GM18502 (cell line): ENCODE measurements at regions not wholly inside any gene's neighbourhood (a gene's known extent, or its start where the extent isn't known, plus 50 kb on each side); places are given as distances from the start of the nearest gene placed in this dataset.
"Not testable (repeated sequence)": the region's sequence is repeated elsewhere in the genome, so short reads cannot be mapped to it uniquely, and the experiment has no call there.

Source experiments
- ATAC-seq: cut with Tn5 transposase; IDR thresholded peaks from one replicate; pipeline ENCODE4 v1.9.1; 2021; ENCODE audit warnings: mild to moderate bottlenecking; ENCODE audit not compliant: unreplicated experiment, poor library complexity

DNA sequence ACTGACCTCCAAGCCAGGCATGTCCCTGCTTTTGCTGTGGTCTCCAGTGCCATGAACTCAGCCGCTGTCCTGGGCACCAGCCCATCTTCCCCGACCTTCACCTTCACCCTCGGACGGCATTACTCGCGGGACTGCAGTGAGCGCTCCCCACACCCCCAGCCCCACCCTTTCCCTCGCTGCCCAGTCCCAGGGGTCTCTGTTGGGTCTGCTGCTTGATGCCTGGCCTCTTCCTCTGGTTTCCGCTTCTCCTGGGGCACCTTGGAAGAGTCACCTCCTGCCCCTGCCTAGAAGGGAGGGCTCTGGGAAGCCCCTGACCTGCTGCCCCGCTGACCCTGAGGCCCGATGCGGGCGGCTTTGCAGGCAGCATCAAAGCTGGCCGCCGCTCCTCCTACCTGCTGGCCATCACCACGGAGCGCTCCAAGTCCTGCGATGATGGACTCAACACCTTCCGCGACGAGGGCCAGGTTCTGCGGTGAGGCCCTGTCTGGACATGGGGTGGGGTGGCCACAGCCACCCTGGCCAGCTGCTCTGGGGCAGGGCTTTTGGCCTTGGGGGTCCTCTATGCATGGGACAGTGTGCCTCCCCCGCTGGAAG is 102.3 kb downstream of the ZNF267 start:
- not testable (repeated sequence) for ATAC-seq

DNA sequence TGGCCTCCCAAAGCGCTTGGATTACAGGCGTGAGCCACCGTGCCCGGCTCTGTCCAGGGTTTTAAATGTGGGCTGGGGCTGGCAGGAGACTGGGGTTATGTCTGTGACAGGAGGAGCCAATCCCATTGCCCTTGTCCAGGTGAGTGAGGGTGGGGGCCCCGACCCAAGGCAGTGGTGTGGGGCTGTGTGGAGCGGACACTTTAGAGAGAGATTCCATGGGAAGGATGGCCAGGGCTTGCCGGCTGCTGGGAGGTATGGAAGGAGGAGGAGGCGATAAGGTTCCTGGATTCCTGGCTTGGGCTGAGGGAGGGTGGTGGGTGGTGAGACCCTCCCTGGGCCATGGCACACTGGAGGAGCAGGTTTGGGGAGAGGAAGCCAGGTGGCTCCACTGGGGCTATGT is 104.9 kb downstream of the ZNF267 start:
- not testable (repeated sequence) for ATAC-seq

DNA sequence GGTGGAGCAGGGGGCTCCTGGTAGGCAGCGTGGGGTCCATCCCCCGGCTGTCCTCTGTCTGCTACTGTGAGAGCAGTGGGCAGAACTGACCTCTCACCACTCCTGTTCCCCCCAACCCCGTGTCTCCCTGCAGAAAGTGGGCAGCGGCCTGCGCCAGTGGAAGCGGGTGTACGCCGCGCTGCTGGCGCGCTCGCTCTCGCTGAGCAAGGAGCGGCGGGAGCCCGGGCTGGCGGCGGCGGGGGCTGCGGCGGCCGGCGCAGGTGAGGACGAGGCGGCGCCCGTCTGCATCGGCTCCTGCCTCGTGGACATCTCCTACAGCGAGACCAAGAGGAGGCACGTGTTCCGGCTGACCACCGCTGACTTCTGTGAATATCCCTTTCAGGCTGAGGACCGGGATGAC is 108.1 kb downstream of the ZNF267 start:
- ATAC-seq, result not testable (repeated sequence)

DNA sequence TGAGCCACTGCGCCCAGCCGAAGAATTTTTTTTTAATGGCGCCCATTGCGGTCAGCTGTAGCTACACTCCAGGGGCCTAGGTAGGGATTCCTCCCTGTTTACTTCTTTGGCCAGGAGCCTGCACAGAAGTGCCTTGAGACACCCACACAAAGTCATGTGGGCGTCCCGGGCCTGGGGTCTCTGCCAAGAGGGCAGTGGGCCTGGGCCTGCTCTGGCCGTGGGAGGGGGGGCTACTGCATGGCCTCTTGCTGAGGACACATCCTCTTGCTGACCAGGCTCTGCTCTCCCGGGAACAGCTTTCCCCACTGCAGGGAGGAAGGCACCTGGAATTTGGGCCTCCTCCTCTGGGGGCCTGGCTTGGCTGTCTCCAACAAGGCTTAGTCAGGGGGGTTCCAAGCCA is 109.4 kb downstream of the ZNF267 start:
- not testable (repeated sequence) for ATAC-seq

DNA sequence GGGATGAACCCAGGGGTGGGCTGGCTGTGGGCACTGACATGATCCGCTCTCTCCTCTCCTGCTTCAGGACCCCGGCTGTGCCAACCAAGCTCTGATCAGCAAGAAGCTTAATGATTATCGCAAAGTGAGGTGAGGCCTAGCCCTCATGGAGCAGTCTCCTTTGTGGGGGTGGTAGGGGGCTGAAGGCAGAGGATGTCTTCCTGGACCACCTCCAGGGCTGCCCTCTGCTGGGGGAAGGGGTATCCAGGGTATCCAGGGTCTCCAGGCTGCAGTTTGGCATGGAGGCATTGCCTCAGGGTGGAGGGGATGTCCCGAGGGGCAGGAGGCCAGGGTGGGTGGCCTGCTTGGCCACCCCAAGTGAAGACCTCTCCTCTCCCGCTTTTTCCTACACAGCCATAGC is 110.1 kb downstream of the ZNF267 start:
- not testable (repeated sequence) for ATAC-seq

DNA sequence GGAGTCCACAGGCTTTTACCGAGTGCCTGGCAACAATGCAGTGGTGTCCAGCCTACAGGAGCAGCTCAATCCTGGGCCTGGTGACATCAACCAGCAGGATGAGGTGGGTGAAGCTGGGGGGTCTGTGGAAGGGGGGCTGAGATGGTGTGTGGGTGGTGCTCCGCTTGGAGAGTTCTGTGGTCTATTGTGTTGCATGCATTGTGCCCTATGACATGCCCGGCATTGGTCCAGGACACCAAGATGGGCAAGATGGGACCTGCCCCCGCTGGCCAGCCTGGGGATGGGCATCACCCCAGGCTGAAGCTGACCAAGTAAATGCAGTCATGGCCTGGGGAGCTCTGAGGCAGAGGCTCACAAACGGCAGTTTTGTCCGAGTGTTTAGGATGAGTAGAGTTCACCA is 113.3 kb downstream of the ZNF267 start:
- not testable (repeated sequence) for ATAC-seq

DNA sequence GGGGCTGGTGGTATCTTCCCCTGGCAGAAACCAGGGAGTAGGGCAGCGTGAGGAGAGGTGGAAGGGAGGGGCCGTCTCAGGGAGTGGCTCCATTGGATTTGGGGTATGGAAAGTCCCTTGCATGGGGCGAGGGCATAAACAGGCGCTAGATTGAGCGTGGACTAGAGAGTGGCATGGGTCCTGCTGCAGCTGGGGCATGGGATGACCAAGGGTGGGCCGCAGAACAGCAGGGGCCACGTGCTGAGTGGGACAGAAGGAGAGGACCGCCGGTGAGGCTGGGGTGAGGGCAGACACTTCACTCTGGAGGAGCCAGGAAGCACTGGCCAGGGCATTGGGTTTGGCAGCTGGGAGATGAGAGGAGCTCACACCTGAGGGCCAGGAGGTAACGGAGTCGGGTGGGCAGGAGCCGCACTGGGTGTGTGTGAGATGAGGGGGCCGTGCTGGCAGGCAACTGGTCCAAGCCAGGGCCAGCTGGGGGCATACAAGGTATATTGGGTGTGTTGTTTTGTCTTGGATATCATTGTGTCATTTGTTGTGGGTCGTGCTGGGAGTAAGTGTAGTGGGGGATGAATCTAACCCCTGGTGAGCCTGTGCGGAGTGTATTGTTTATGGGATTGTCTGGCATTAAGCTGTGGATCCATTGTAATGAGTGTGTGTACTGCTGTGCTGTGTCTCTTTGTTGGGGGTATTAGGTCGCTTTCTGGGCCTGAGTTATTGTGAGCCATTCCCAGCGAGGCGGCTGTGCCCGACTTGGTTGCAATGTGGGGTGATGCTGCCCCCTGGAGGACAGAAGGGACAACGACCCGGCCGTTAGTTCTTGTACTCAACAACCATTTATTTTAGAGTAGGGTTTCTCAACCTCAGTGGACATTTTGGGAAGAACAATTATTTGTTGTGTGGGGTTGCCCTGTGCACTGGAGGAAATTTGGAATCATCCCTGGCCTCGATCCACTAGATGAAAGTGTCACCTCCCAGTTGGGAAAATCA is 115.3 kb downstream of the ZNF267 start:
- peak; percentile 69 for ATAC-seq

DNA sequence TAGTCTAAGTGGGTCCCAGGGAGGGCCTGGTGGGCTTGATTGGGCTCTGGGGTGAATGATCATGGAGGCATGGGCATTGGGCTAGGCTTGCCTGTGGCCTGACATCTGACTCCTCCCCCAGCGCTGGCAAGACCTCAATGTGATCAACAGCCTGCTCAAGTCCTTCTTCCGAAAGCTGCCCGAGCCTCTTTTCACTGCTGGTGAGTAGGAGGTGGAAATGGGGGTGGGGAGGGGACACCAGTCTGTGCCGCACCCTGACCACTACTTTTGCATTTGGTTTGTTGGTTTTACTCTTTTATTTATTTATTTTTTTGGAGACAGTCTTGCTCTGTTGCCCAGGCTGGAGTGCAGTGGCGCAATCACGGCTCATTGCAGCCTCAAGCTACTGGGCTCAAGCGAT is 116.7 kb downstream of the ZNF267 start:
- ATAC-seq, result not testable (repeated sequence)

DNA sequence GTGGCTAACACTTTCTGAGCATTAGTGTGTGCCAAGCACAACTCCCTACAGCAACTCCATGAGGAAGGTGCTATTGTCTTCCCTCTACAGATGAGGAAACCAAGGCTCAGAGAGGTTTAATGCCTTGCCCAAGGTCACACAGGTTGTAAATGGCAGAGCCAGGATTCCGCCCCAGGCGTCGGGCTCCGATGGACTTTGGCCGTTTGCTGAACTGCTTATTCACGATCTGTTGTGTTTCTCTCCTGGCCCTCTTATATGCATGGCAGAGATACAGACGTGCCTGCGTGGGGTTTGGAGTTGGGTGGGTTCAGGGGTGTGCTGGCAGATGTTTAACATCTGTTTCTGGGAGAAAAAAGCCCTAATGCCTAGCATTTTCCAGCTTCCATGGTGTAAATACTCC is 117.4 kb downstream of the ZNF267 start:
- not testable (repeated sequence) for ATAC-seq

DNA sequence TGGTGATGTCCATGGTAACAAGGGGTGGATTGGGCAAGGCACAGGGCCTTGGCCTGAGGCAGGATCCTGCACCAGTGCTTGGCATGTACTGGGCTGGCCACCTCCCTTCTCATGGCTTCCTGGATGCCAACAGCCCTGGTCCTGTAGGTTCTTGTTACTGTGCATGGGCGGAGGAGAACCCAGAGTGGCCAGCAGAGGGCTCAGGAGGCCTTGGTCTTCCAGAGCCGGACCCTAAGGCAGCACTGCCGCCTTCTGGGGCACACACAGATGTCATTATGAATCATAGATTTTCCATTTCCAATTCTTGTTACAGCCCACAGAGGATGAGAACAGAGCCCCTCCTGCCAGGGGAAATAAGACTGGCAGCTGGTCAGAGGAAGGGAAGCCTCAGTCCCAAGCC is 122.7 kb downstream of the ZNF267 start:
- ATAC-seq, result not testable (repeated sequence)

DNA sequence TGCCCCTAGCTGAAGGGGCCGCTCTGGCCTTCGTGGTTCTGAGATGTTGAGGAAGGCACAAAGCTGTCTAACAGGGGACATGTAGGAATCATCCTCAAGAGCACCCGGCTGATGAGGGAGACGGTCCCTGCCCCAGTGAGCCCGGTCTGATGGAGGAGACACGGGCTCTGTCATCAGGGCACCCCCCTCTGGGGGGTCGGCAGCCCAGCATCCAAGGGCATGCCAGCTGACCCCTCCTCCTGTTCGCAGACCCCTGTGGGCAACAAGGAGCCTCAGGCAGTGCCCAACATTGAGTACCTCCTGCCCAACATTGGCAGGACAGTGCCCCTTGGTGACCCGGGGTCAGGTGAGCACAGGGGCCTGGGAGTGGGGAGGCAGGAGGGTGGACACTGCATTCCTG is 128.9 kb downstream of the ZNF267 start:
- ATAC-seq, result not testable (repeated sequence)

DNA sequence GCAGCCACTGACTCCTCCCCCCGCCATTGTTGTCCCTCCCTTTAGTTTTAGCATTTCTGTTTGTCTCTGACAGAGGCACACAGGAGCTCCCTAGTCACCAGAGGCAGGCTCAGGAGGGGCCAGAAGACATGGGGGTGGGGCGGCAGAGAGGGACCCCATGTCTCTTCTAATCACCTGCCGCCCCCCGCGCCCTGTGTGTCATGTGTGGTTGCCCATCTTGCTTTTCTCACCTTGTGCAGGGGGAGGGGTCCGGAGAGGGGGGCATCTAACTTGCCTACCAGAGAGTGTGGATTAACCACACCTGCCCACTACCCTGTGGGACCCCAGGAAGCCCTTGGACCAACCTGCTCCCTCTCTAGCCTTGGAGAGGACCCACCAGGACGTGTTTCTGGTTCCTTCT is 130.2 kb downstream of the ZNF267 start:
- not testable (repeated sequence) for ATAC-seq

DNA sequence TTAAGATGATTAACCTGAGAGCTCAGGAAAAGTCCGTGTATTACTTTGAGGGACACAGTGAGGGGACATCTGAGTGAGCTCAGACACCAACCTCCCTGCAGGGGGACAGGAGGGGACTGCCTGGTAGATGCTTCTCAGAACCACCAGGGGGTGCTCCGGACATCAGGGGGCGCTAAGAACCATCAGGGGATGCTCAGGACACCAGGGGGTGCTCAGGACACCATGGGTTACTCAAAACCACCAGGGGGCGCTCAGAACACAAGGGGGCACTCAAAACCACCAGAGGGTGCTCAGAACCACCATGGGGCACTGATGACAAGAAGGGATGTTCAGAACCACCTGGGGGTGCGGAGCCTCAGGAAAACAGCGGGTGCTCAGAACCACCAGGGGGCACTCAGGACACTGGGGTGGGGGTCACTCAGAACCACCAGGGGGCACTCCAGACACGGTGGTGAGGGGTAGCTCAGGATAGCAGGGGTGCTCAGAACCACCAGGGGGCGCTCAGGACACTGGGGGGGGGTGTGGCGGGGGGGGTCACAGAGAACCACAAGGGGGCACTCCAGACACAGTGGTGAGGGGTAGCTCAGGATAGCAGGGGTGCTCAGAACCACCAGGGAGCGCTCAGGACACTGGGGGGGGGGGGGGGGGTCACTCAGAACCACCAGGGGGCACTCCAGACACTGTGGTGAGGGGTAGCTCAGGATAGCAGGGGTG is 165.3 kb downstream of the ZNF267 start:
- not testable (repeated sequence) for ATAC-seq

DNA sequence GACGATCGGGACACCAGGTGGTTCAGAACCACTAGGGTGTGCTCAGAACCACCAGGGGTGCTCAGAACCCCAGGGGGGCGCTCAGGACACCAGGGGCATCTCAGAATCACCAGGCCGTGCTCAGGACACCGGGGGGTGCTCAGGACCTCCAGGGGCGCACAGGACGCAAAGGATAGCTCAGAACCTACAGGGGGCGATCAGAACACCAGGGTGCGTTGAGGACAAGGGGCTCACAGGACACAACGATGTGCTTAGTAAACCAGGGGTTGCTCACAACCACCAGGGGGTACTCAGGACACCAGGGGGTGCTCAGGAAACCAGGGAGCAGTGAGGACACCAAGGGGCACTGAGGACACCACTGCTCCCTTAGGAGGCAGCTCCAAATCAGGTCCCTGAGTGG is 166.3 kb downstream of the ZNF267 start:
- ATAC-seq, result not testable (repeated sequence)

DNA sequence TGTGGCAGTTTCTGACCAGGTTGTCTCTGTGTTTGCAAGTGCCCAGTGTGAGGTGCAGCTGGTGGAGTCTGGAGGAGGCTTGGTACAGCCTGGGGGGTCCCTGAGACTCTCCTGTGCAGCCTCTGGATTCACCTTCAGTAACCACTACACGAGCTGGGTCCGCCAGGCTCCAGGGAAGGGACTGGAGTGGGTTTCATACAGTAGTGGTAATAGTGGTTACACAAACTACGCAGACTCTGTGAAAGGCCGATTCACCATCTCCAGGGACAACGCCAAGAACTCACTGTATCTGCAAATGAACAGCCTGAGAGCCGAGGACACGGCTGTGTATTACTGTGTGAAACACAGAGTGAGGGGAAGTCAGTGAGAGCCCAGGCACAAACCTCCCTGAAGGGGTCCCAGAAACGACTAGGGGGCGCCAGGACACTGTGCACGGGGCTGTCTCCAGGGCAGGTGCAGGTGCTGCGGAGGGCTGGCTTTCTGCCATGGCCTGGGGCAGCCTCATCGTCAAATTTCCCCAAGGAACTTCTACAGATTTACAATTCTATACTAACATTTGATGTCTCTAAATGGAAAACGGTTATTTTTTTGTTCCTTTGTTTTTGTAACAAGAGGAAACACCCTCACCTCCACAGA is 187.0 kb upstream of the TP53TG3D start:
- not testable (repeated sequence) for ATAC-seq

DNA sequence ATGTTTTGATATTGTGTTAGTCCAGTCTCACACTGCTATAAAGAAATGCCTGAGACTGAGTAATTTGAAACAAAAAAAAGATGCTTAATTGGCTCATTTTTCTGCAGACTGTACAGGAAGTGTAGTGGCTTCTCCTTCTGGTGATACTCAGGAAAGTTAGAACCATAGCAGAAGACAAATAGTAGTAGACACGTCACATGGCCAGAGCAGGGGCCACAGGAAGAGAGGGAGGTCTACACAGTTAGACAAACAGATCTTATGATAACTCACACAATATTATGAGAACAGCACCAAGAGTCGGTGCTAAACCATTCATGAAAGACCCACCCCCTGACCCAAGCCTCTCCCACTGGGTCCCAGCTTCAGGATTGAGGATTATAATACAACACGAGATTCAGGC is 181.5 kb upstream of the TP53TG3D start:
- not testable (repeated sequence) for ATAC-seq

DNA sequence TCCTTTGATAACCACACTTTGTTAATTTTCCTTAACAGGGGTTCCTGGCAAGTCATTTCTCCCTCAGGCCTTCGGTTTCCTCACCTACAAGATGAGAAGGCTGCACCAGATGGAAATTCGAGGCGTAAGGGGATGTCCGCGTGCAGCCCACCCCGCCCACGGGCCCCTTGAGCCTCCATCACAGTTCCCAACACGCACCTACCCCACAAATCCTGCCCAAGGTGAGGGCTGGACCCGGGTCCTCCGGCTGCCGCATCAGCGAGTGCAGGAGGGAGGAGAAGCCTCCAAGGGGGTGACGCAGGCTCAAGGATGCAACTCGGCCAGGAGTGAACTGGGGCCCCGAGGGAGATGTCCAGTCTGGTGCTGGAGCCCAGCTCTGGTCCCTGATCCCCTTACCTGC is 169.2 kb upstream of the TP53TG3D start:
- not testable (repeated sequence) for ATAC-seq

DNA sequence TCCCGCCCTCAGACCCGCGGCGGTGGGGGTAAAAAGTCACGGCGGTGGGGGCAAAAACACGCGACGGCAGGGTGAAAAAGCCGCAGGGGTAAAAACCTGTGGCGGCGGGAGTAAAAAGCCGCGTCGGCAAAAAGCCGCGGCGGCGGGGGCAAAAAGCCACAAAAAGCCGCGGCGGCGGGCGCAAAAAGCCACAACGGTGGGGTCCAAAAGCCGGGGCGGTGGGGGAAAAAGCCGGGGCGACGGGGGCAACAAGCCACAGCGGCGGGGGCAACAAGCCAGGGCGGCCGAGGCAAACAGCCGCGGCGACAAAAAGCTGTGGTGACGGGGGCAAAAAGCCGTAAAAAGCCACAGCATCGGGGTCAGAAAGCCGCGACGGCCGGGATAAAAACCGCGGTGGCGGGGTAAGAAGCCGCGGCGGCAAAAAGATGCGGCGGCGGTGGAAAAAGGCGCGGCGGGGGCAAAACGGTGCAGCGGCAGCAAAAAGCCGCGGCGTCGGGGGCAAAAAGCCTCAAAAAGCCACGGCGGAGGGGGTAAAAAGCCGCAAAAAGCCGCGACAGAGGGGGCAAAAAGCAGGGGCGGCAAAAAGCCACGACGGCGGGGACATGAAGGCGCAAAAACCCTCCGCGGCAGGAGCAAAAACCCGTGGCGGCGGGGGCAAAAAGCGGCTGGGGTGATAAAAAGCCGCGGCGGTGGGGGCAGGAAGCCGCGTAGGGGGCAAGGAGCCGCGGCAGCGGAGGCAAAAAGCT is 168.3 kb upstream of the TP53TG3D start:
- ATAC-seq, result not testable (repeated sequence)

DNA sequence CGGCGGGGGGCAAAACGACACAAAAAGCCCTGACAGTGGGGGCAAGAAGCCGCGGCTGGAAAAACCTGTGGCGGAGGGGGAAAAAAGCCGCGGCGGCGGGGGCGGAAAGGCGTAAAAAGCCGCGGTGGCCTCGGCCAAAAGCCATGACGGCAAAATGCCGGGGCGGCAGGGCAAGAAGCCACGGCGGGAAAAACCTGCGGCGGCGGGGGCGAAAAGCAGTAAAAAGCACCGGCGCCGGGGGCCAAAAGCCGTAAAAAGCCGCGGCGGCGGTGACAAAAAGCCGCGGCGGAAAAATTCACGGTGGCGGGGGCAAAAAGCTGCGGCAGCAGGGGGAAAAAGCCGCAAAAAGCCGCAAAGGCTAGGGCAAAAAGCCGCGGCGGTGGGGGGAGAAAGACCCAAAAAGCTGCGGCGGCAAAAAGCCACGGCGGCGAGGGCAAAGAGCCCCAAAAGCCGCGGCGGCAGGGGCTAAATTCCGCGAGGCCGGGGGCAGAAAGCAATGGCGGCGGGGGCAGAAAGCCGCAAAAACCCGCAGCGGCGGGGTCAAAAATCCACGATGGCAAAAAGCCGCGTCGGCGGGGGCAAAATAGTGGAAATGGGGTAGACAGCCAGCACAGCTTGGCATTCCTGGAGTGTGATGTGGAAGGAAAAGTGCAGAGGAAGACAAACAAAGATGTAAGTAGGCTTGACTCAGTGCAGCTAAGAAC is 167.5 kb upstream of the TP53TG3D start:
- not testable (repeated sequence) for ATAC-seq
